ENCODE measurements at regions not wholly inside any gene's neighbourhood (a gene's known extent, or its start where the extent isn't known, plus 50 kb on each side); places are given as distances from the start of the nearest gene placed in this dataset.

DNA sequence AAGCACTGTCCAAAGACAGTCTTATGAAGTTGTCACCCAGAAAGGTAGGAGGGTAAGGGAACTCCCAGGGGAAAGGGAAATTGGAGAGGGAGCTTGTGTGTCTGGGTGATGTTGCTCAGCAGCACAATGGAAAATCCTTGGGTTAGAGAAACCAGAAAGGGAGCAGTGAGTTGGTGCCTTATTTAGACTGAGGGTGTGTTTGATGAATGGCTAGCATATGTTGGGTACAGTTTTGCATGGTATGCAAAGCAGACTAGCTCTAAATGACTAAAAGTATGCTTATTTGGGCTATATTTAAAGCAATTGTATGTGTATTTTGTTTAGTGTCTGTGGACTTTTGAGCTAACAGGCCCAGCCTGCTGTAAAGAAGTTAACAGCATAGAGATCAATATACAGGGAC is 2884.6 kb upstream of the PCDH20 start:
- Histone ChIP-seq H3K4me2 (ENCODE audit: low read length) (no peak overlapping the region), H2AFZ (ENCODE audit: low read depth, low read length, poor library complexity, severe bottlenecking) (no peak overlapping the region), H3K79me2 (ENCODE audit: insufficient read depth, low read length) (no peaks in the 10 kb centered on the region), H3K36me3 (ENCODE audit: control insufficient read depth in 1 of 2, insufficient read depth in 2 of 2, low read length in 2 of 2) (no peaks in the 10 kb centered on the region), H3K9me2 (ENCODE audit: insufficient read depth) (no peaks in the 10 kb centered on the region), H3K27me3 (ENCODE audit: insufficient read depth, low read length) (no peaks in the 10 kb centered on the region), H3K4me1 (ENCODE audit: control insufficient read depth in 1 of 2, insufficient read depth in 2 of 2, low read length in 2 of 2) (no peaks in the 10 kb centered on the region), H3K4me3 (replicated peaks in 1 of 2; ENCODE audit: low read depth in 1 of 2, low read length in 2 of 2) (no peak overlapping the region), H3K9ac (ENCODE audit: low read length) (no peak overlapping the region), H3K27ac (ENCODE audit: low read depth, low read length) (no peak overlapping the region), H3K9me3 (ENCODE audit: control insufficient read depth in 1 of 2, insufficient read depth in 1 of 2, low read depth in 1 of 2, low read length in 2 of 2) (no peaks in the 10 kb centered on the region), H4K20me1 (ENCODE audit: insufficient read depth) (no peaks in the 10 kb centered on the region)
- ATAC-seq (no peak), DNase-seq (ENCODE audit: low read depth, low spot score) (no peak)
- CTCF ChIA-PET = no interaction called here
- no TSS peak for BruUV-seq (replicated peaks)
- POLR2A ChIA-PET = no interaction called here
- TF ChIP-seq SIN3A (IDR thresholded peaks at IDR 0.05; ENCODE audit: low read depth) = no peak
- TF ChIP-seq SP1 (IDR thresholded peaks at IDR 0.05; ENCODE audit: low read depth) = no peak
- TF ChIP-seq EZH2 (IDR thresholded peaks at IDR 0.05) = no peak
- TF ChIP-seq, protein P1, sequence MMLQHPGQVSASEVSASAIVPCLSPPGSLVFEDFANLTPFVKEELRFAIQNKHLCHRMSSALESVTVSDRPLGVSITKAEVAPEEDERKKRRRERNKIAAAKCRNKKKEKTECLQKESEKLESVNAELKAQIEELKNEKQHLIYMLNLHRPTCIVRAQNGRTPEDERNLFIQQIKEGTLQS (IDR thresholded peaks at IDR 0.05) = no peak
- TF ChIP-seq RAD21 (IDR thresholded peaks at IDR 0.05; ENCODE audit: low read depth) = no peak
- TF ChIP-seq ZNF274 (IDR thresholded peaks at IDR 0.05; ENCODE audit: low read depth, low read length) = no peak
- TF ChIP-seq SRF (IDR thresholded peaks at IDR 0.05; ENCODE audit: low read depth) = no peak
- TF ChIP-seq YY1 (IDR thresholded peaks at IDR 0.05; ENCODE audit: extremely low read depth, insufficient replicate concordance, low read depth, low read length) = no peak
- TF ChIP-seq, protein P2, sequence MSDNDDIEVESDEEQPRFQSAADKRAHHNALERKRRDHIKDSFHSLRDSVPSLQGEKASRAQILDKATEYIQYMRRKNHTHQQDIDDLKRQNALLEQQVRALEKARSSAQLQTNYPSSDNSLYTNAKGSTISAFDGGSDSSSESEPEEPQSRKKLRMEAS (IDR thresholded peaks at IDR 0.05) = no peak
- no peak for TF ChIP-seq ELF1 (IDR thresholded peaks at IDR 0.05; ENCODE audit: borderline replicate concordance, low read depth)
- TF ChIP-seq POLR2A (IDR thresholded peaks at IDR 0.05; ENCODE audit: borderline replicate concordance, extremely low read depth, insufficient read depth, insufficient read length) = no peak
- TF ChIP-seq, protein P3, sequence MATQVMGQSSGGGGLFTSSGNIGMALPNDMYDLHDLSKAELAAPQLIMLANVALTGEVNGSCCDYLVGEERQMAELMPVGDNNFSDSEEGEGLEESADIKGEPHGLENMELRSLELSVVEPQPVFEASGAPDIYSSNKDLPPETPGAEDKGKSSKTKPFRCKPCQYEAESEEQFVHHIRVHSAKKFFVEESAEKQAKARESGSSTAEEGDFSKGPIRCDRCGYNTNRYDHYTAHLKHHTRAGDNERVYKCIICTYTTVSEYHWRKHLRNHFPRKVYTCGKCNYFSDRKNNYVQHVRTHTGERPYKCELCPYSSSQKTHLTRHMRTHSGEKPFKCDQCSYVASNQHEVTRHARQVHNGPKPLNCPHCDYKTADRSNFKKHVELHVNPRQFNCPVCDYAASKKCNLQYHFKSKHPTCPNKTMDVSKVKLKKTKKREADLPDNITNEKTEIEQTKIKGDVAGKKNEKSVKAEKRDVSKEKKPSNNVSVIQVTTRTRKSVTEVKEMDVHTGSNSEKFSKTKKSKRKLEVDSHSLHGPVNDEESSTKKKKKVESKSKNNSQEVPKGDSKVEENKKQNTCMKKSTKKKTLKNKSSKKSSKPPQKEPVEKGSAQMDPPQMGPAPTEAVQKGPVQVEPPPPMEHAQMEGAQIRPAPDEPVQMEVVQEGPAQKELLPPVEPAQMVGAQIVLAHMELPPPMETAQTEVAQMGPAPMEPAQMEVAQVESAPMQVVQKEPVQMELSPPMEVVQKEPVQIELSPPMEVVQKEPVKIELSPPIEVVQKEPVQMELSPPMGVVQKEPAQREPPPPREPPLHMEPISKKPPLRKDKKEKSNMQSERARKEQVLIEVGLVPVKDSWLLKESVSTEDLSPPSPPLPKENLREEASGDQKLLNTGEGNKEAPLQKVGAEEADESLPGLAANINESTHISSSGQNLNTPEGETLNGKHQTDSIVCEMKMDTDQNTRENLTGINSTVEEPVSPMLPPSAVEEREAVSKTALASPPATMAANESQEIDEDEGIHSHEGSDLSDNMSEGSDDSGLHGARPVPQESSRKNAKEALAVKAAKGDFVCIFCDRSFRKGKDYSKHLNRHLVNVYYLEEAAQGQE (IDR thresholded peaks at IDR 0.05; ENCODE audit: low read depth) = no peak
- no peak for TF ChIP-seq FOSL1 (IDR thresholded peaks at IDR 0.05; ENCODE audit: low read depth)
- no peak for TF ChIP-seq POLR2AphosphoS5 (IDR thresholded peaks at IDR 0.05; ENCODE audit: low read depth, low read length)
- no peak for TF ChIP-seq ZFX (IDR thresholded peaks at IDR 0.05)
- TF ChIP-seq, protein P4, sequence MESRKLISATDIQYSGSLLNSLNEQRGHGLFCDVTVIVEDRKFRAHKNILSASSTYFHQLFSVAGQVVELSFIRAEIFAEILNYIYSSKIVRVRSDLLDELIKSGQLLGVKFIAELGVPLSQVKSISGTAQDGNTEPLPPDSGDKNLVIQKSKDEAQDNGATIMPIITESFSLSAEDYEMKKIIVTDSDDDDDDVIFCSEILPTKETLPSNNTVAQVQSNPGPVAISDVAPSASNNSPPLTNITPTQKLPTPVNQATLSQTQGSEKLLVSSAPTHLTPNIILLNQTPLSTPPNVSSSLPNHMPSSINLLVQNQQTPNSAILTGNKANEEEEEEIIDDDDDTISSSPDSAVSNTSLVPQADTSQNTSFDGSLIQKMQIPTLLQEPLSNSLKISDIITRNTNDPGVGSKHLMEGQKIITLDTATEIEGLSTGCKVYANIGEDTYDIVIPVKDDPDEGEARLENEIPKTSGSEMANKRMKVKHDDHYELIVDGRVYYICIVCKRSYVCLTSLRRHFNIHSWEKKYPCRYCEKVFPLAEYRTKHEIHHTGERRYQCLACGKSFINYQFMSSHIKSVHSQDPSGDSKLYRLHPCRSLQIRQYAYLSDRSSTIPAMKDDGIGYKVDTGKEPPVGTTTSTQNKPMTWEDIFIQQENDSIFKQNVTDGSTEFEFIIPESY (IDR thresholded peaks at IDR 0.05; ENCODE audit: extremely low read depth, insufficient replicate concordance, low read length) = no peak
- no peak for TF ChIP-seq EGR1 (IDR thresholded peaks at IDR 0.05; ENCODE audit: low read depth)
- no peak for TF ChIP-seq JUND (IDR thresholded peaks at IDR 0.05)
- RAD21 ChIA-PET (ENCODE audit: low non-redundant PET in 1 of 2, low total read pairs in 2 of 2, uncharacterized antibody in 2 of 2, unreplicated experiment in 2 of 2) = no interaction called here
- intact Hi-C loops (cut with micrococcal nuclease) = no loop called here

Data from HCT116 (cell line).